Adrenal gland (tissue), 5 donors: ENCODE measurements at regions not wholly inside any gene's neighbourhood (a gene's known extent, or its start where the extent isn't known, plus 50 kb on each side); places are given as distances from the start of the nearest gene placed in this dataset.

Experiments used
- CTCF ChIP-seq, 6 experiments: fragments of 450-650 bp in 4 of 6; fragments of 200-600 bp in 2 of 6; sonication (generic) in 1 of 6; IDR thresholded peaks; 1 replicate in 5 of 6; 2 replicates in 1 of 6; pipeline versions ENCODE4 v1.5.1 to v1.8.0; 2016 to 2021; ENCODE audit warnings: antibody characterized with exemption in 6 of 6, mild to moderate bottlenecking in 2 of 6, moderate library complexity in 1 of 6
- POLR2A ChIP-seq, 2 donors: fragments of 450-650 bp; IDR thresholded peaks; one replicate each; pipeline ENCODE4 v1.6.1; 2017; ENCODE audit warnings: antibody characterized with exemption in 2 of 2, mild to moderate bottlenecking in 2 of 2, moderate library complexity in 1 of 2
- donor health status: DM: no; HTN: no; CAD: no.

DNA sequence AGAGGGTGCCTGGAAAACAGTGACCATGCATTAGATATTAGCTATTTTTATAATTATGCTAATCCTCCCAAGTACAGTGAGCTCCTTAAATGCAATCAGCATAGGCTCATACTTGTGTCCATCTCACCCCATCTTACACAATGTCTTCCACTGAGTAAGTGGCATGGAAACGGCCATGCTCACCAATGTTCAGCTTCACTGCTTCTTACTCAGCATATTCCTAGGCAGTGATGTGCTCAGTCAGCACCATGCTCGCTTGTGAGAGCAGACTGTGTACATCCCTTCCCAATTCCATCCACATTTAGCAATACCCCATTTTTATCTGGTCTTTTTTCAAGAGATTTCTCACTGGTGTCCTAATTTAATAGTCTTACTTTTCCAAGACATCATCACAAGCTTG lies 454.8 kb upstream of the SOX9 start:
- TF ChIP-seq CTCF (IDR thresholded peaks at IDR 0.05): no peak
- TF ChIP-seq POLR2A (IDR thresholded peaks at IDR 0.05): no peak
